C4-2B (cell line): ENCODE measurements at regions not wholly inside any gene's neighbourhood (a gene's known extent, or its start where the extent isn't known, plus 50 kb on each side); places are given as distances from the start of the nearest gene placed in this dataset.

ENCODE experiments used
- CTCF ChIP-seq: fragments of 450-650 bp; conservative IDR thresholded peaks from 2 replicates; pipeline ENCODE4 v1.5.1; 2017; ENCODE audit warnings: mild to moderate bottlenecking
- ZFX ChIP-seq: fragments of 450-650 bp; IDR thresholded peaks from 2 replicates; pipeline ENCODE4 v1.6.1; 2017

- TF ChIP-seq CTCF: no peak
- TF ChIP-seq ZFX: no peak
Measured at GRCh38 chr12:90069711-90070110, 361.1 kb upstream of the ATP2B1 start.
